Lower leg skin (tissue), 3 donors: ENCODE measurements at regions not wholly inside any gene's neighbourhood (a gene's known extent, or its start where the extent isn't known, plus 50 kb on each side); places are given as distances from the start of the nearest gene placed in this dataset.

ENCODE experiments used
- CTCF ChIP-seq, 3 donors: fragments of 450-650 bp; IDR thresholded peaks; one replicate each; pipeline ENCODE4 v1.5.1; 2016; ENCODE audit warnings: antibody characterized with exemption in 3 of 3, mild to moderate bottlenecking in 3 of 3, moderate library complexity in 2 of 3
- POLR2A ChIP-seq, 2 donors: fragments of 450-650 bp; IDR thresholded peaks; one replicate each; pipeline ENCODE4 v1.6.1; 2016 to 2017; ENCODE audit warnings: antibody characterized with exemption in 2 of 2, mild to moderate bottlenecking in 1 of 2, moderate library complexity in 1 of 2

DNA sequence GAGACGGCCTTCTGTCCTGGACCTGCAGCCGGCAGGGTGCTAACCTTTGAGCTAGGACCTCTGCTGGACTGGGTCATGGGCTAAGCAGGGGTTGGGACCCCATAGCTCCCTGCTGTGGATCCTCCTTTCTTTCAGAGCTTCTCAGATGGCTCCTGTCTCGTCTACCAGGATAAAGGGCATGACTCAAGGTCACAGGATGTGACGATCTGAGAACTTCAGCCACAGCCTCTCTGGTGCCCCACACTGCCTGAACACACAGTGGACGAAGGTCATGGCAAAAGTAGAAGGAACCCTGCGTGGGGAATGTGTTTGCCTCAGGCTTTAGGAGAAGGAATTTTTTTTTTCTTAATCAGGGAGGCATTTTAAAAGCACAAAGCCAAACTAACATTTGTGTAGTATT lies 196.7 kb downstream of the TRIM29 start:
- TF ChIP-seq CTCF (IDR thresholded peaks at IDR 0.05) (no peak), POLR2A (IDR thresholded peaks at IDR 0.05) (no peak)
